Kidney epithelial cell (primary cell): ENCODE measurements at regions not wholly inside any gene's neighbourhood (a gene's known extent, or its start where the extent isn't known, plus 50 kb on each side); places are given as distances from the start of the nearest gene placed in this dataset.
"Not testable (repeated sequence)": the region's sequence is repeated elsewhere in the genome, so short reads cannot be mapped to it uniquely, and the experiment has no call there.

Experiments used
- DNase-seq: peaks from one replicate; pipeline ENCODE4 v3.0.0-alpha.2; 2010; ENCODE audit warnings: low read depth
- H3K27me3 ChIP-seq: 2 replicates; pipeline ENCODE4 v1.6.0; 2011; ENCODE audit warnings: low read length; ENCODE audit not compliant: control insufficient read depth, insufficient read depth
- H3K36me3 ChIP-seq: 2 replicates; pipeline ENCODE4 v1.5.1; 2011; ENCODE audit warnings: low read length; ENCODE audit not compliant: control insufficient read depth, insufficient read depth
- H3K4me3 ChIP-seq: 2 replicates; pipeline ENCODE4 v1.5.1; 2011; ENCODE audit warnings: low read depth, mild to moderate bottlenecking, control low read depth, low read length
- CTCF ChIP-seq: IDR thresholded peaks from 2 replicates; pipeline ENCODE4 v1.5.1; 2011; ENCODE audit warnings: mild to moderate bottlenecking, moderate library complexity, low read length, control low read depth, inconsistent platforms; ENCODE audit not compliant: insufficient read depth, poor library complexity, severe bottlenecking

DNA sequence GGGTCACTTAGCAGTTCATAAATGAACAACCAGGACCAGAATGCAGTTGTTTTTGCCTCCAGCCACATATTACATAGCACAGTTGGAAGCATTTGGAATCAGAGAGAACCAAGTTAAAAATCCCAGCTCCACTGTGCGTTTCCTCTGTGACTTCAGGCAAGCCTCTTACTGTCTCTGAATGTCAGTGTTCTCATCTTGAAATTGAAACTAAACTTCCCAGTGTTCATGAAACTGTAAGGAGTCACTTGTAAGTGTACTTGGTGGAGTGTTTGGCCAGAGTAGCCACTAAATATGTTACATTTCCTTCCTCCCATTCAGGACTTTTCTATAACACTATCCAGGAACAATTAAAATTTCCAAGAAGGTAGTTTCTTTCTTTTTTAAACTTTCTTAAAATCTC, 276.8 kb downstream of the KCNRG start:
- Histone ChIP-seq H3K36me3 (no peaks in the 10 kb centered on the region), H3K27me3 (no peaks in the 10 kb centered on the region), H3K4me3 (no peak overlapping the region)
- no peak for DNase-seq
- TF ChIP-seq CTCF = no peak

GRCh38 chr13:50294425-50294824, 279.2 kb downstream of the KCNRG start:
- DNase-seq, H3K27me3 ChIP-seq, H3K36me3 ChIP-seq, H3K4me3 ChIP-seq: not testable (repeated sequence)

DNA sequence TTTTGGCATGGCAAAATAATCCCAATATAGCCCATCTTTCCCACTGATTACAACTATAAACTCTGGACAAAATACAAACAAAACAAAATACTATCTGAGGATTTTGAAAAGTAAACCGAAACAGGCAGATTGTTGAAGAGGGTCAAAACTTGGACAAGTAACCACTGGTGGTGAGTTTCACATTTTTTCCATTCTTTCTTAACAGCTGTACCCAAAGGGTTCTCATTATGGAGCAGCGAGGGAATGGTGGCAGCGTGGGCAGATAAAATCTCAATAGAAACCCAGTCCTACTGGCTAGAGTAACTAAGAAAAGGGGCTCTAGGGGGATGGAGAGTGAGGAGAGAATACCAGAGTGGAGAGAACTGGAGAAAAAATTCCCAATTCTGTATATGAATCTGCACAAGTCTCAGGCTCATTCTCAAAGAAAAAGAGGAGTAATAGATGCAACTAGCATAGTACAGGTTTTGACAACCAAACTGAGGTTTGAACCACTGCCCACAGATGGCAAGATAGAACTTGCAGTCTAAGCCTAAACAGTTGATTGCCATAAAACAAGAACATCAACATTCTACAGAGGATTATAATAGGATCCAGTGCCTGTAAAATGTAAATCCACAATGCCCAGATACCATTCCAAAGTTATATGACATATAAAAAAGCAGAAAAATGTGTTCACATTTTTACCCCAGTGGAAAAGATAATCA, 284.5 kb downstream of the KCNRG start:
- Histone ChIP-seq H3K4me3 (no peak overlapping the region), H3K36me3 (no peaks in the 10 kb centered on the region), H3K27me3 (no peaks in the 10 kb centered on the region)
- no peak for TF ChIP-seq CTCF
- DNase-seq = no peak

GRCh38 chr13:50303963-50304721, 288.9 kb downstream of the KCNRG start:
- no peak for DNase-seq
- Histone ChIP-seq H3K4me3 (no peak overlapping the region), H3K27me3 (no peaks in the 10 kb centered on the region), H3K36me3 (no peaks in the 10 kb centered on the region)
- no peak for TF ChIP-seq CTCF

GRCh38 chr13:50306156-50306555, 290.9 kb downstream of the KCNRG start:
- H3K4me3 ChIP-seq = no peak overlapping the region
- no peaks in the 10 kb centered on the region for H3K27me3 ChIP-seq
- H3K36me3 ChIP-seq = no peaks in the 10 kb centered on the region
- DNase-seq = no peak
- no peak for TF ChIP-seq CTCF

DNA sequence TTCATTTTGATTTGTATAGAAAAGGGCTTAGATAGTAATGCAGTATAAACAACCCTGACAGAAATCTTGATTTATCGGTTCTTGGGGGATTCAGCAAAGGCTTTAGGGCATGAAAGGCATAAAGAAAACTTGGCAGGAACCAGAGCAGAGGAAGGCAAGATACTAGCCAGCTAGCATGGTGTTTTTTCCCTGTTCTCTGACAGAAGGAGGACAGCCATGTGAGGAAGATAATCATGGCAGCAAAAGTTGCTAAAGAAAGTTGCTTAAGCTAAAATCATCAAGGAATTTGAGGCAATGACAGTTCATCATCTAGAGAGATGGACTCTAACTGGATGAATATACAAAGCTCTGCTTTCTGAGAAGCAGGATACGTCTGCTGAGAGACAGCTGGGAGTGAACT, 294.1 kb downstream of the KCNRG start:
- H3K36me3 ChIP-seq = no peaks in the 10 kb centered on the region
- TF ChIP-seq CTCF = no peak
- no peak for DNase-seq
- H3K4me3 ChIP-seq = no peak overlapping the region
- H3K27me3 ChIP-seq = no peaks in the 10 kb centered on the region
